ENCODE measurements at regions not wholly inside any gene's neighbourhood (a gene's known extent, or its start where the extent isn't known, plus 50 kb on each side); places are given as distances from the start of the nearest gene placed in this dataset.

GRCh38 chr17:33939959-33940358 lies 315.1 kb upstream of the CCL2 start:
- TF ChIP-seq CTCF (IDR thresholded peaks at IDR 0.05) = no peak
- no peak for TF ChIP-seq POLR2A (IDR thresholded peaks at IDR 0.05)
